Adipocyte (in vitro differentiated cells): ENCODE measurements at regions not wholly inside any gene's neighbourhood (a gene's known extent, or its start where the extent isn't known, plus 50 kb on each side); places are given as distances from the start of the nearest gene placed in this dataset.

Experiments
- DNase-seq: peaks from one replicate; pipeline ENCODE4 v3.0.0-alpha.2; 2015; ENCODE audit warnings: low read depth
- H3K27me3 ChIP-seq: replicated peaks from 2 replicates; pipeline ENCODE4 v1.7.0; 2013; ENCODE audit warnings: mild to moderate bottlenecking, low read length, moderate library complexity; ENCODE audit not compliant: control insufficient read depth, insufficient read depth
- H3K36me3 ChIP-seq: 2 replicates; pipeline ENCODE4 v1.7.0; 2013; ENCODE audit warnings: low read length, mild to moderate bottlenecking, moderate library complexity; ENCODE audit not compliant: control insufficient read depth, insufficient read depth, severe bottlenecking
- H3K4me1 ChIP-seq: 2 replicates; pipeline ENCODE4 v1.7.0; 2013; ENCODE audit warnings: mild to moderate bottlenecking, low read length, moderate library complexity; ENCODE audit not compliant: control insufficient read depth, insufficient read depth
- H3K4me3 ChIP-seq: 2 replicates; pipeline ENCODE4 v1.7.0; 2013; ENCODE audit warnings: mild to moderate bottlenecking, low read length, moderate library complexity
- H3K9ac ChIP-seq: 2 replicates; pipeline ENCODE4 v1.7.0; 2013; ENCODE audit warnings: mild to moderate bottlenecking, low read length, moderate library complexity
- H3K9me3 ChIP-seq: 2 replicates; pipeline ENCODE4 v1.7.0; 2013; ENCODE audit warnings: mild to moderate bottlenecking, low read length, moderate library complexity; ENCODE audit not compliant: control insufficient read depth

DNA sequence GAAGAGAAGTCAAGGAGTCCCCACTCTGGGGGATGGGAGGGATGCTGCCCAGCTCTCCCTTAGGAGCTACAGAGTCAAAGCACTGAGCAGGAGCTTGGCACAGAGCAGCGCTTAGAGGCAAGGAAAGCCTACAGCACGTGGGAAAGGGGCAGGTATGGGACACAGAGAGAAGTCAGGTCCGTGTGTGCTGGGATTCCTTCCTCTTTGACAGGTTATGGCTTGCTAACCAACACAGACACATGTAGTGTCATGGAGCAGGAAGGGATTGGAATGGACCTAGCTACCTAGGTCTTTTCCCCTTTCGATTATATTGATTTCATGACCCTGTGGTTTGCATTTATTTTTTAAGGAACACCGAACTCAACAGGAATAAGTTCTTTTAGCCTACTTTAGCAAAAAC is 208.5 kb upstream of the TUT7 start:
- no peaks in the 10 kb centered on the region for H3K27me3 ChIP-seq
- peaks cover 10% of the 10 kb centered on the region for H3K4me1 ChIP-seq
- H3K9ac ChIP-seq: no peak overlapping the region
- no peaks in the 10 kb centered on the region for H3K36me3 ChIP-seq
- H3K4me3 ChIP-seq: no peak overlapping the region
- H3K9me3 ChIP-seq: peaks cover 5% of the 10 kb centered on the region
- DNase-seq: no peak

DNA sequence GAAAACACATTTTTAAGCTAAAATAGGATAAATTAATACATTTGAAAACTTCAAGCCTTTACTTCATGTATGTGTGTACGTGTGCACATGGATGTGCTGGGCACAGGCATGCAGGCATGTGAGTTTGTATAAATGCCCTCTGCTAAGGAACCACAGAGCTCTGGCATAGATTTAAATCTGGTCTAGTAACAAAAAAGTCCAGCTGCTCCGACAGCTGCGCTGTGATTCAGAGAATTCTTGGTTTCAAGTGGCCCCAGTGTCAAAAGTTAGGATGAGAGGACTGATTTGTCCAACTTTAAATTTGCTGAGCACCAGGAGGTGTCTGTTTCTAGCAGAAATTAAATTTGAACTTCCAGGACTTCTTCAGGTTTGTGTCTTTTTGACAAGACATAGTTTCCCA is 203.7 kb upstream of the TUT7 start:
- Histone ChIP-seq H3K9me3 (no peaks in the 10 kb centered on the region), H3K36me3 (no peaks in the 10 kb centered on the region), H3K27me3 (no peaks in the 10 kb centered on the region), H3K4me1 (peaks cover 11% of the 10 kb centered on the region), H3K4me3 (no peak overlapping the region), H3K9ac (no peak overlapping the region)
- no peak for DNase-seq

DNA sequence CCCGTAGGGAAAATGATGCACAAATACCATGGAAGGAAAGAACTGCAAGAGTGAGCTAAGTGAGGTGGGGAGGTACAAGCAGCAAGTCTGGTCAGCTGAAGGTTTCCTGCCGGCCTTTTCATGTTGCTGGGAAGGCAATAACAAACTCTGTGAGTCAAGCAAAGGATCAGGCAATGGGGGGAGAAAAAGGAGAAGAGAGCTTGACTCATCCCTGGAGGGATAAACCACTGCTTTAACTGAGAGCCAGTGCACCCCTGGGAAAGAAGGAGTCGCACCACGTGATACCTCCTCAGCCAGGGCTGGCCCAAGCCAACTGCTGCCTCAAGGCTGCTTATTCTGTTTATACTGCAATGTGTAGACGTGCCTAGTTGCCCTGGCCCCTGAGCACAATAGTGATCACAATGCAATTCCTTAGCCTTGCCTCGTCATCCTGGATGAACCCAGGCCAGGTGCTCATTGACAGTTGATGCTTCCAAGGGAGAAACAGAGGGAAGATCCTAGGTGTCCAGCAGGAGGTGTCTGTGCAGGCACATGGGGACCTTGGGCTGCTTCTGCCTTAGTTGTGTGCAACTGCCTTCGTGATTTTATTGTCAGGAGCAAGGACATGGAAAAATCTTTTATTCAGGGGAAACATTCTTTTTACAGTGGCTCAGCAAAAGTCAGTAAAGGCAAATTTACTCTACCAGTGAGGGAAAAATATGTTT is 203.0 kb upstream of the TUT7 start:
- H3K9ac ChIP-seq: no peak overlapping the region
- no peaks in the 10 kb centered on the region for H3K27me3 ChIP-seq
- H3K4me3 ChIP-seq: no peak overlapping the region
- peaks cover 10% of the 10 kb centered on the region for H3K4me1 ChIP-seq
- H3K36me3 ChIP-seq: no peaks in the 10 kb centered on the region
- peak; percentile 69 for DNase-seq
- H3K9me3 ChIP-seq: no peaks in the 10 kb centered on the region

- Histone ChIP-seq H3K36me3 (no peaks in the 10 kb centered on the region), H3K27me3 (no peaks in the 10 kb centered on the region), H3K9ac (no peak overlapping the region), H3K4me3 (no peak overlapping the region), H3K9me3 (no peaks in the 10 kb centered on the region), H3K4me1 (peaks cover 14% of the 10 kb centered on the region)
- DNase-seq: no peak
These were observed 201.5 kb upstream of the TUT7 start for GRCh38 chr9:86555661-86556060.

DNA sequence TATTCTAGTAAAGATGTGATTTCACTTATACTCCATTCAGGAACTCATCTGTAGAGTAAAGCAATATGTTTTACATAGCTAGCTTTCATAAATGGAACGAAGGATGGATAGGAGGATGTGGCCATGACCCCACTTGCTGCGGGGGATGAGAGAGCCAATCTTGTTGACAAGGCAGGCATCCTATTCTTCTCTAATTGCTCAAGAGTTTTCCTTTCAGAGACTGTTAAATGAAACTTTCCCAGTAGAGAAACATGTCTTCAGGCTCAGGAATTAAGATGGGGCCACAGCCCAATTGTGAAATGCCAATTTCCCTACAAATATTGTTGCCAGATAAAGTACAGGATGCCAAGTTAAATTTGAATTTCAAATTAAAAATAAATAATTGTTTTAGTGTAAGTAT is 196.2 kb upstream of the TUT7 start:
- DNase-seq: peak; percentile 81
- Histone ChIP-seq H3K9ac (peak overlapping the region; percentile 37), H3K4me1 (peaks cover 23% of the 10 kb centered on the region), H3K36me3 (no peaks in the 10 kb centered on the region), H3K9me3 (no peaks in the 10 kb centered on the region), H3K27me3 (no peaks in the 10 kb centered on the region), H3K4me3 (peak overlapping the region; percentile 29)

DNA sequence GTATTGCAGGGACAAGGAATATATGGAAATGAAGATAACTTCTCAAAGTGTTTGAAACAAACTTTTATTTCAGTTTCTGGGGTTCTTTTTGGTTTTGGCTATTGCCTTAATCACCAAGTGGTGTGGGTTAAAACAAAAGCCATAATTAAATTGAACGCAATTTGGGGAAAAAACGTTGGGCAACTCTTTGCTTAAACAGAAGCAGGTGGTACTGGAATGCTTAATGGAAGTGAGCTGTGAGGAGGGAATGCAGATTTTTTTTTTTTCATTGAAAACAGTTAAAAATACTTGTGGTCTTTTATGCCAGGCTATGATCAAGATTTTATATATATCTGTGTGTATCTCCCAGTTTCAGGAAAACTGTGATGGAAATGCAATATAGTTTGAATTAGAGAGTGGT is 195.7 kb upstream of the TUT7 start:
- no peaks in the 10 kb centered on the region for H3K27me3 ChIP-seq
- peak; percentile 82 for DNase-seq
- no peaks in the 10 kb centered on the region for H3K36me3 ChIP-seq
- peak overlapping the region; percentile 37 for H3K9ac ChIP-seq
- no peak overlapping the region for H3K4me3 ChIP-seq
- H3K9me3 ChIP-seq: no peaks in the 10 kb centered on the region
- H3K4me1 ChIP-seq: peaks cover 23% of the 10 kb centered on the region

GRCh38 chr9:86549401-86549811 is 195.2 kb upstream of the TUT7 start:
- Histone ChIP-seq H3K9ac (no peak overlapping the region), H3K27me3 (no peaks in the 10 kb centered on the region), H3K4me1 (peaks cover 23% of the 10 kb centered on the region), H3K4me3 (no peak overlapping the region), H3K9me3 (no peaks in the 10 kb centered on the region), H3K36me3 (no peaks in the 10 kb centered on the region)
- peak; percentile 89 for DNase-seq

GRCh38 chr9:86548220-86548619 is 194.0 kb upstream of the TUT7 start:
- DNase-seq: no peak
- no peaks in the 10 kb centered on the region for H3K27me3 ChIP-seq
- no peaks in the 10 kb centered on the region for H3K36me3 ChIP-seq
- no peaks in the 10 kb centered on the region for H3K9me3 ChIP-seq
- no peak overlapping the region for H3K9ac ChIP-seq
- H3K4me3 ChIP-seq: no peak overlapping the region
- H3K4me1 ChIP-seq: peaks cover 23% of the 10 kb centered on the region

GRCh38 chr9:86547571-86547970 is 193.4 kb upstream of the TUT7 start:
- DNase-seq: no peak
- Histone ChIP-seq H3K9me3 (no peaks in the 10 kb centered on the region), H3K27me3 (no peaks in the 10 kb centered on the region), H3K9ac (no peak overlapping the region), H3K36me3 (no peaks in the 10 kb centered on the region), H3K4me3 (no peak overlapping the region), H3K4me1 (peaks cover 23% of the 10 kb centered on the region)

GRCh38 chr9:86546712-86547111 is 192.5 kb upstream of the TUT7 start:
- no peaks in the 10 kb centered on the region for H3K9me3 ChIP-seq
- no peaks in the 10 kb centered on the region for H3K36me3 ChIP-seq
- no peak overlapping the region for H3K9ac ChIP-seq
- no peak for DNase-seq
- no peaks in the 10 kb centered on the region for H3K27me3 ChIP-seq
- H3K4me1 ChIP-seq: peaks cover 23% of the 10 kb centered on the region
- H3K4me3 ChIP-seq: no peak overlapping the region

DNA sequence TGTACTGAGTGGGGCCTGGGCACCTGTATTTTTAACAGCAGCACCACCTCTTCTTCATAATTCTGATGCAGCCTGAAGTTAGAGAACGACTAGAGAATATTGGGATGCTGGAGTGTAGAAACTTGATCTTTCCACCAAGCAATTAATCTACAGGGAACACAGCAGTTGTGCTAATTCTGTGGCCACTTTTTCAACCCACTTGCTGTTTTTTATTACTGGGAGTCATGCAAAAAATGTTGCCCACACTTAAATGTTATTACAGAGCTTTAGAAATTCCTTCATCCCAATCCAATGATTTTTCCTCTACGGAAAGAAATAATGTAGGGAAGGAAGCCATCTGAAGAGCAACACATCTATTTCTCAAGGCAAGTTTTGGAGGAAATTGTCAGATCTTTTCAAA is 190.9 kb upstream of the TUT7 start:
- no peak for DNase-seq
- H3K9me3 ChIP-seq: no peaks in the 10 kb centered on the region
- no peak overlapping the region for H3K9ac ChIP-seq
- no peak overlapping the region for H3K4me3 ChIP-seq
- no peaks in the 10 kb centered on the region for H3K36me3 ChIP-seq
- H3K27me3 ChIP-seq: no peaks in the 10 kb centered on the region
- peaks cover 16% of the 10 kb centered on the region for H3K4me1 ChIP-seq

DNA sequence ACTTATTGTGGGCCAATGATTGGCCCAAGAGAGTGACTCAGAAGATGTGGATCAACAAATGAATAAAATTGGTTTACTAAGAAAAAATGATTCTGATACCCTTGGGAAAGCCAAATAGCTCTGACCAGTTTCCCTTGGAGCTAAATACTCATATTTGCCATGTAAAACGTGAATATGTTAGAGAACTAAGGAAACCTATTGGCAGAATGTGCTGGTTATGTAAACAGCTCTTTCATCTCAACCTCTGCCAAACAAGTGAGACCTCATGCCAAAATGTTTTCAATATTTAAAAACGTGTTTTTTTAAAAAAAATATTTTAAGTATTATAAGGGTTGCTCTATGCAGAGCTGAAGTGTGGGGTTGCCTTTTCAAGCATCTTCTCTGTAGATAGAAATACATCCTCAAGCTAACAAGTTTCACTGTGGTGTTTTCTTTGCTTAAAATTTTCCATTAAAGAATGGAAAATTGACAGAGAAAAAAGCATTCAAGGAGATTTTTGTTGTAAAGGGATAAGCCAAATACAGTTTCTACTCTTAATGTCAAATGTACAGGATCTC is 186.9 kb upstream of the TUT7 start:
- Histone ChIP-seq H3K36me3 (no peaks in the 10 kb centered on the region), H3K9ac (no peak overlapping the region), H3K4me3 (no peak overlapping the region), H3K27me3 (no peaks in the 10 kb centered on the region), H3K9me3 (no peaks in the 10 kb centered on the region), H3K4me1 (peaks cover 3% of the 10 kb centered on the region)
- DNase-seq: no peak
